ENCODE measurements at regions not wholly inside any gene's neighbourhood (a gene's known extent, or its start where the extent isn't known, plus 50 kb on each side); places are given as distances from the start of the nearest gene placed in this dataset.

GRCh38 chr5:4722886-4723285, 417.2 kb upstream of the ADAMTS16 start:
- Histone ChIP-seq H3K27ac (ENCODE audit: low read depth in 2 of 2, low read length in 2 of 2) (no peak overlapping the region), H3K27me3 (ENCODE audit: control insufficient read depth, insufficient read depth, low read length) (no peaks in the 10 kb centered on the region), H3K36me3 (ENCODE audit: control insufficient read depth in 2 of 3, insufficient read depth in 3 of 3, low read length in 3 of 3) (no peaks in the 10 kb centered on the region), H3K9me3 (ENCODE audit: control insufficient read depth in 2 of 3, insufficient read depth in 1 of 3, low read length in 3 of 3) (no peaks in the 10 kb centered on the region), H3K4me1 (ENCODE audit: control insufficient read depth in 2 of 3, insufficient read depth in 2 of 3, low read depth in 1 of 3, low read length in 3 of 3) (no peaks in the 10 kb centered on the region), H3K9ac (ENCODE audit: low read length in 3 of 3) (no peak overlapping the region), H3K4me3 (ENCODE audit: low read length in 3 of 3) (no peak overlapping the region)
- TF ChIP-seq CTCF (IDR thresholded peaks at IDR 0.05; ENCODE audit: borderline replicate concordance, extremely low read depth, insufficient read depth), result no peak
- no peak for DNase-seq
- no peak for FAIRE-seq
- intact Hi-C loops (cut with DNase I), result no loop called here

DNA sequence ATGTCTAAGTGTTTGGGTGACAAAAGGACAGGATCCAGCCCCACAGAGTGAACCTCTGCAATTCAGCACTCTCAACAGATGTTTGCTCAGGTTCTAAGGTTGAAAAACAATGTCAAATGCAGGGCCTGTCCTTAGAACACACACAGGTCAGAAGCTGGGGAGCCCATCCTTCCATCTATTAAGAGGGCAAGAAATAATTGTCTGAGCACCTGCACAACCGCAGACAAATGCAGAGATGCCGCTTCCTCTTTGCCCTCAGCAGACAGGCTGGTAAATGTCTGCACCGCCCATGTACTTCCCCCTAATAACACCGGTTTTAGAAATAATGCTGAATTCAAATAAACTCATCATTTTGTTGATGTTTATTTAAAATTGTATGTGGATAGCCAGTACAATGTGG, 414.5 kb upstream of the ADAMTS16 start:
- Histone ChIP-seq H3K4me1 (ENCODE audit: control insufficient read depth in 2 of 3, insufficient read depth in 2 of 3, low read depth in 1 of 3, low read length in 3 of 3) (no peaks in the 10 kb centered on the region), H3K4me3 (ENCODE audit: low read length in 3 of 3) (no peak overlapping the region), H3K27ac (ENCODE audit: low read depth in 2 of 2, low read length in 2 of 2) (no peak overlapping the region), H3K27me3 (ENCODE audit: control insufficient read depth, insufficient read depth, low read length) (no peaks in the 10 kb centered on the region), H3K36me3 (ENCODE audit: control insufficient read depth in 2 of 3, insufficient read depth in 3 of 3, low read length in 3 of 3) (no peaks in the 10 kb centered on the region), H3K9me3 (ENCODE audit: control insufficient read depth in 2 of 3, insufficient read depth in 1 of 3, low read length in 3 of 3) (no peaks in the 10 kb centered on the region), H3K9ac (ENCODE audit: low read length in 3 of 3) (no peak overlapping the region)
- FAIRE-seq (no peak), DNase-seq (no peak)
- intact Hi-C loops (cut with DNase I), result no loop called here
- no peak for TF ChIP-seq CTCF (IDR thresholded peaks at IDR 0.05; ENCODE audit: borderline replicate concordance, extremely low read depth, insufficient read depth)

DNA sequence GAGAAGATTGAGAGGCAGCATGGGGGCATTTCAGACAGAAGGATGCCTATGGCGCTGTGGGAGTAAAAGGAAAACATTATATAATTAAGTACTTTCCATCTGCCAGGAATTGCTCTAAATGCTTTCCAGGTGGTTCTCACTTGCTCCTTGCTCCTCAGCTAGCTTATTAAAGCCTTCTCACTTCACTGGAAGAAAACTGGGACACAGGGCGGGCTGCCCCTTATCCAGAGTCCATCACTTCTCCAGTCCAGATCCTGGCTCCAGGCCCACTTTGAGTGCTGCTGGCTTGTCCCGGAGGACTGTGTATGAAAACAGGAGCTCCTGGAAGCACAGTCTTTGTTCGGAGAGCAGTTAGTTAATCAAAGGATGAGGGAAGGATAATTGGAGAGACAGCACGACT, 409.9 kb upstream of the ADAMTS16 start:
- H3K4me1 ChIP-seq (ENCODE audit: control insufficient read depth in 2 of 3, insufficient read depth in 2 of 3, low read depth in 1 of 3, low read length in 3 of 3), result no peaks in the 10 kb centered on the region
- DNase-seq, result peak in 1 of 5 donors; percentile 33
- no peak overlapping the region for H3K27ac ChIP-seq (ENCODE audit: low read depth in 2 of 2, low read length in 2 of 2)
- FAIRE-seq, result no peak
- intact Hi-C loops (cut with DNase I), result no loop called here
- H3K27me3 ChIP-seq (ENCODE audit: control insufficient read depth, insufficient read depth, low read length), result no peaks in the 10 kb centered on the region
- H3K9me3 ChIP-seq (ENCODE audit: control insufficient read depth in 2 of 3, insufficient read depth in 1 of 3, low read length in 3 of 3), result no peaks in the 10 kb centered on the region
- H3K36me3 ChIP-seq (ENCODE audit: control insufficient read depth in 2 of 3, insufficient read depth in 3 of 3, low read length in 3 of 3), result no peaks in the 10 kb centered on the region
- no peak overlapping the region for H3K4me3 ChIP-seq (ENCODE audit: low read length in 3 of 3)
- TF ChIP-seq CTCF (IDR thresholded peaks at IDR 0.05; ENCODE audit: borderline replicate concordance, extremely low read depth, insufficient read depth), result no peak
- no peak overlapping the region for H3K9ac ChIP-seq (ENCODE audit: low read length in 3 of 3)

DNA sequence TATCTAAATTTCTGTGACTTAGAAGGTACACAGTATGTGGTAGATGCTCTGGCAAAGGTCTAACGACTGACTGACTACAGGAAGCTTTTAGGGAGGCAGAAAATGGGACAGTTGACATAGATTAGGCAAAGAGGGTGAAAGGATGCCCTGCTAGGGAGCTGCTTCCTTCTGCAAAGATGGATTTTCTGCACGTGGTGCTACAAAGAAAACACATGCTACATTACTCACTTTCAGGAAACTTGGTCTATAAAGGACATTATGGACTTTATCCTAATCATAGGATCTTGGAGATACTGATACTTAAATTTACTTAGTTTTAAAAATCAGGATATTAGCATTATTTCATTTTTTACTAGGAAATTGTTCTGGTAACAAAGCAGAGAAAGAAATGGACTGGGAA, 405.8 kb upstream of the ADAMTS16 start:
- H3K27ac ChIP-seq (ENCODE audit: low read depth in 2 of 2, low read length in 2 of 2), result no peak overlapping the region

More for the DNA sequence above, 405.8 kb upstream of the ADAMTS16 start:
- Histone ChIP-seq H3K36me3 (ENCODE audit: control insufficient read depth in 2 of 3, insufficient read depth in 3 of 3, low read length in 3 of 3) (no peaks in the 10 kb centered on the region), H3K4me1 (ENCODE audit: control insufficient read depth in 2 of 3, insufficient read depth in 2 of 3, low read depth in 1 of 3, low read length in 3 of 3) (no peaks in the 10 kb centered on the region), H3K9me3 (ENCODE audit: control insufficient read depth in 2 of 3, insufficient read depth in 1 of 3, low read length in 3 of 3) (no peaks in the 10 kb centered on the region), H3K27me3 (ENCODE audit: control insufficient read depth, insufficient read depth, low read length) (no peaks in the 10 kb centered on the region), H3K9ac (ENCODE audit: low read length in 3 of 3) (no peak overlapping the region), H3K4me3 (ENCODE audit: low read length in 3 of 3) (no peak overlapping the region)
- DNase-seq, result no peak
- no peak for FAIRE-seq
- intact Hi-C loops (cut with DNase I), result no loop called here
- TF ChIP-seq CTCF (IDR thresholded peaks at IDR 0.05; ENCODE audit: borderline replicate concordance, extremely low read depth, insufficient read depth), result no peak

Measured in kidney (tissue), 13 donors.